B cell (primary cell): ENCODE measurements at regions not wholly inside any gene's neighbourhood (a gene's known extent, or its start where the extent isn't known, plus 50 kb on each side); places are given as distances from the start of the nearest gene placed in this dataset.

ENCODE experiments used
- ATAC-seq: fragments of 200-7000 bp; cut with Tn5 transposase; one replicate; pipeline ENCODE4 v1.10.0; 2021; ENCODE audit warnings: low read depth, mild to moderate bottlenecking, moderate number of reproducible peaks, moderate library complexity
- CTCF ChIA-PET: fragments of 350-600 bp; sonication (Branson Sonifier 250); formaldehyde crosslinking; loops from one replicate; lab custom pipeline; 2021; ENCODE audit warnings: antibody characterized with exemption, inconsistent platforms; lab: Charles Lee
- POLR2A ChIA-PET: fragments of 350-600 bp; sonication (Branson Sonifier 250); formaldehyde crosslinking; loops from one replicate; lab custom pipeline; 2021; ENCODE audit warnings: antibody characterized with exemption; lab: Charles Lee
- DNase-seq: peaks from one replicate; pipeline ENCODE4 v3.0.0; 2013
- H2AFZ ChIP-seq: 2 replicates; pipeline ENCODE4 v1.6.1; 2012; ENCODE audit warnings: mild to moderate bottlenecking, low read depth, low read length; ENCODE audit not compliant: insufficient read depth, poor library complexity, severe bottlenecking
- H3K27ac ChIP-seq, 2 donors: 1 replicate in 1 of 2; 2 replicates in 1 of 2; pipeline ENCODE4 v1.5.1; 2012 to 2013; ENCODE audit warnings: low read length in 2 of 2, mild to moderate bottlenecking in 2 of 2, moderate library complexity in 1 of 2
- H3K27me3 ChIP-seq, 4 experiments: fragments of 200-600 bp in 1 of 4; sonication (generic) in 1 of 4; replicated peaks in 1 of 4; 1 replicate in 2 of 4; 2 replicates in 2 of 4; pipeline versions ENCODE4 v1.6.1 to v1.7.0; 2013 to 2016; ENCODE audit warnings: low read length in 3 of 4, mild to moderate bottlenecking in 2 of 4, mixed read lengths in 1 of 4, moderate library complexity in 1 of 4; ENCODE audit not compliant: insufficient read depth in 4 of 4, control insufficient read depth in 3 of 4; ENCODE audit errors: control extremely low read depth in 1 of 4
- H3K36me3 ChIP-seq, 2 experiments: replicated peaks in 1 of 2; 1 replicate in 1 of 2; 2 replicates in 1 of 2; pipeline versions ENCODE4 v1.6.1 to v1.7.1; 2013; ENCODE audit warnings: low read length in 1 of 2; ENCODE audit not compliant: insufficient read depth in 2 of 2, control insufficient read depth in 1 of 2; ENCODE audit errors: control extremely low read depth in 1 of 2, extremely low read depth in 1 of 2
- H3K4me1 ChIP-seq, 2 donors: fragments of 200-600 bp in 1 of 2; sonication (generic) in 1 of 2; 1 replicate in 1 of 2; 2 replicates in 1 of 2; pipeline versions ENCODE4 v1.5.1 to v1.6.1; 2013 to 2017; ENCODE audit warnings: low read length in 2 of 2; ENCODE audit not compliant: control insufficient read depth in 2 of 2, insufficient read depth in 2 of 2
- H3K4me2 ChIP-seq: replicated peaks from 2 replicates; pipeline ENCODE3; 2012; ENCODE audit warnings: mild to moderate bottlenecking, low read depth, low read length; ENCODE audit not compliant: poor library complexity, severe bottlenecking
- H3K4me3 ChIP-seq, 5 experiments: fragments of 200-600 bp in 1 of 5; sonication (generic) in 1 of 5; 1 replicate in 3 of 5; 2 replicates in 2 of 5; pipeline versions ENCODE4 v1.5.1 to v1.7.0; 2011 to 2016; ENCODE audit warnings: low read length in 4 of 5, mild to moderate bottlenecking in 4 of 5, low read depth in 2 of 5, control low read depth in 1 of 5, moderate library complexity in 1 of 5; ENCODE audit not compliant: insufficient read depth in 1 of 5; ENCODE audit errors: control extremely low read depth in 1 of 5, extremely low read depth in 1 of 5
- H3K79me2 ChIP-seq: fragments of 200-600 bp; sonication (generic); one replicate; pipeline ENCODE4 v1.6.0; 2016; ENCODE audit warnings: low read length; ENCODE audit not compliant: control insufficient read depth, insufficient read depth
- H3K9ac ChIP-seq: fragments of 200-600 bp; sonication (generic); 2 replicates; pipeline ENCODE4 v1.6.1; 2017; ENCODE audit warnings: mild to moderate bottlenecking, low read length, moderate library complexity
- H3K9me3 ChIP-seq, 3 donors: one replicate each; pipeline versions ENCODE4 v1.6.1 to v1.7.1; 2013; ENCODE audit warnings: low read length in 2 of 3; ENCODE audit not compliant: control insufficient read depth in 2 of 3, insufficient read depth in 1 of 3; ENCODE audit errors: control extremely low read depth in 1 of 3
- H4K20me1 ChIP-seq: 2 replicates; pipeline ENCODE4 v1.6.0; 2012; ENCODE audit warnings: mild to moderate bottlenecking, low read length; ENCODE audit not compliant: insufficient read depth, control insufficient read depth, poor library complexity, severe bottlenecking
- H3K27ac Mint-ChIP-seq: one replicate; pipeline ENCODE4 v1.8.0; 2021; ENCODE audit warnings: mixed read lengths
- H3K27me3 Mint-ChIP-seq: one replicate; pipeline ENCODE4 v1.8.0; 2021; ENCODE audit warnings: mixed read lengths
- H3K4me1 Mint-ChIP-seq: one replicate; pipeline ENCODE4 v1.8.0; 2021; ENCODE audit warnings: mixed read lengths
- H3K4me3 Mint-ChIP-seq: one replicate; pipeline ENCODE4 v1.8.0; 2021; ENCODE audit warnings: mixed read lengths
- H3K9me3 Mint-ChIP-seq: one replicate; pipeline ENCODE4 v1.8.0; 2022; ENCODE audit warnings: mixed read lengths; ENCODE audit not compliant: insufficient read depth
- CTCF ChIP-seq: fragments of 200-600 bp; IDR thresholded peaks from one replicate; pipeline ENCODE4 v1.8.0; 2022; ENCODE audit warnings: antibody characterized with exemption, mild to moderate bottlenecking
- EZH2 ChIP-seq: IDR thresholded peaks from 2 replicates; pipeline ENCODE4 v1.6.1; 2012; ENCODE audit warnings: borderline replicate concordance, low read depth, mild to moderate bottlenecking, moderate library complexity, low read length; ENCODE audit not compliant: insufficient read depth, poor library complexity, severe bottlenecking
- WGBS: methylation state at CpG from one replicate; pipeline ENCODE4 v1.1.5; 2013; ENCODE audit warnings: missing lambda C conversion rate; ENCODE audit not compliant: insufficient coverage; 5-methylcytosine and 5-hydroxymethylcytosine counted together
- intact Hi-C: fragments of 100-400 bp; cut with micrococcal nuclease; formaldehyde crosslinking; loops from one replicate; pipeline ENCODE4 v1.10.0; 2022

- POLR2A ChIA-PET: no interaction called here
- no peak for DNase-seq
- H3K4me3 Mint-ChIP-seq: no peak overlapping the region
- intact Hi-C loops: no loop called here
- H3K27me3 Mint-ChIP-seq: no peaks in the 10 kb centered on the region
- H4K20me1 ChIP-seq: no peaks in the 10 kb centered on the region
- peaks cover 26% of the 10 kb centered on the region for H3K4me1 Mint-ChIP-seq
- no peaks in the 10 kb centered on the region for H3K79me2 ChIP-seq
- 95% methylated on average over 4 of the region's 4 CpGs for WGBS
- no peak overlapping the region for H3K27ac Mint-ChIP-seq
- no peak for ATAC-seq
- H3K4me1 ChIP-seq: peaks cover 17 to 24% of the 10 kb centered on the region in 2 donors
- H3K27ac ChIP-seq: no peak overlapping the region
- H3K36me3 ChIP-seq: no peaks in the 10 kb centered on the region
- TF ChIP-seq EZH2 (no peak), CTCF (no peak)
- H3K27me3 ChIP-seq: no peaks in the 10 kb centered on the region
- H2AFZ ChIP-seq: no peak overlapping the region
- CTCF ChIA-PET: interaction anchor here (1.9 to 17.4 kb wide), 3 partner anchors 7 to 292 kb away, joined by 16 to 233 read pairs (median 96); partner anchors contain the start of gene CCR5
- no peaks in the 10 kb centered on the region for H3K9me3 Mint-ChIP-seq
- no peak overlapping the region for H3K4me2 ChIP-seq
- H3K9me3 ChIP-seq: no peaks in the 10 kb centered on the region
- H3K4me3 ChIP-seq: no peak overlapping the region
- H3K9ac ChIP-seq: no peak overlapping the region
These were observed 58.8 kb upstream of the XCR1 start for GRCh38 chr3:46086083-46086437.

- 93% methylated on average over 2 of the region's 3 CpGs for WGBS
- Mint-ChIP-seq H3K27ac (no peak overlapping the region), H3K9me3 (no peaks in the 10 kb centered on the region), H3K27me3 (no peaks in the 10 kb centered on the region), H3K4me1 (peaks cover 22% of the 10 kb centered on the region), H3K4me3 (no peak overlapping the region)
- Histone ChIP-seq H3K4me2 (no peak overlapping the region), H3K9me3 (no peaks in the 10 kb centered on the region), H3K27me3 (no peaks in the 10 kb centered on the region), H3K9ac (no peak overlapping the region), H3K79me2 (no peaks in the 10 kb centered on the region), H3K4me1 (peaks cover 15 to 19% of the 10 kb centered on the region in 2 donors), H3K4me3 (no peak overlapping the region), H3K36me3 (no peaks in the 10 kb centered on the region), H2AFZ (no peak overlapping the region), H4K20me1 (no peaks in the 10 kb centered on the region), H3K27ac (no peak overlapping the region)
- CTCF ChIA-PET: interaction anchor here (3.5 to 17.4 kb wide), 2 partner anchors 122 to 283 kb away, joined by 26 to 233 read pairs; partner anchors contain the start of genes CCR1 and CCR5
- DNase-seq (no peak), ATAC-seq (no peak)
- intact Hi-C loops: no loop called here
- no peak for TF ChIP-seq CTCF
- no peak for TF ChIP-seq EZH2
- POLR2A ChIA-PET: no interaction called here
These were observed 58.3 kb upstream of the XCR1 start for GRCh38 chr3:46085421-46086082.
